GM19035 (cell line): ENCODE measurements at regions not wholly inside any gene's neighbourhood (a gene's known extent, or its start where the extent isn't known, plus 50 kb on each side); places are given as distances from the start of the nearest gene placed in this dataset.

Source experiments
- ATAC-seq: cut with Tn5 transposase; IDR thresholded peaks from one replicate; pipeline ENCODE4 v1.9.1; 2021; ENCODE audit not compliant: unreplicated experiment

GRCh38 chr2:41962922-41963622 lies 84.7 kb upstream of the PKDCC start:
- ATAC-seq, result no peak

DNA sequence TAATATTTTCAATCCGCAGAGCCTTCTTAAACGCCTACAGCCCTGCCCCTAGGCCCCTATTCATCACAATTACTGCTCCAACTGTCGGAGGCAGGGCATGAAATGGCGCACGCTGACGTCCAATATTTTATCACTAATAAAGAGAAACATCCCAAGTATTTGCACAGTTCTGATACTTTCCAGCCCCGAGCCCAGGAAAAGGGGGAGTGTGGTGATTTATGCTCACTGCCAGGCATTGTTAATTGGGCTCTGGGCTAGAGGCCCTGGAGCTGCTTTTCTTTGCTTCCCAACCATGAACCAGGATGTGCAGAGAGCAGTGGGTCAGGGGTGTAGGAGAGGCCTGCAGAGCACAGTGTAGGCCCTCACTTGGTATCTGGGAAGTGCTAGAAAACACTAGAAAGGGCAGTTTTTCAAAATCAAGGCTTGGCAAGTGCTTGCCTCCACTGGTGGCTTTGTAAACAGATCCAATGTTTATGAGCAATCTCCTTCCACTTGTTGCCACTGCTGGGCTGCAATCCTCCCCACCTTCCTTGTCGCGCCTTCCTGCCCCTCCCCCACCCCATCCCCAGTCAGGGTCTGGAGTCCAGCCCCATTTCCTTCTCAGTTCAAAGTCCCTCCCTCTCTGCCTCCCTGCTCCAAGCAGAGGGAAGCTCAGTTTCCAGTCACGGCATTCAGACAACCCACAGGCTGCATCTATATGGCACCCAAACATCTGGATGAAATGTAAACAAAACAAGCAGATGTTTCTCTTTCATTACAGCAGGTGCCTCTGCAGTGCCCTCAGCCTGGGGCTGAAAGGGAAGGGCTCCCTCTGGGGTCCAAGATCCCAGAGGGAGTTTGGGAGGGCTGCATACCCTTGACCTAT lies 83.9 kb upstream of the PKDCC start:
- ATAC-seq, result no peak

DNA sequence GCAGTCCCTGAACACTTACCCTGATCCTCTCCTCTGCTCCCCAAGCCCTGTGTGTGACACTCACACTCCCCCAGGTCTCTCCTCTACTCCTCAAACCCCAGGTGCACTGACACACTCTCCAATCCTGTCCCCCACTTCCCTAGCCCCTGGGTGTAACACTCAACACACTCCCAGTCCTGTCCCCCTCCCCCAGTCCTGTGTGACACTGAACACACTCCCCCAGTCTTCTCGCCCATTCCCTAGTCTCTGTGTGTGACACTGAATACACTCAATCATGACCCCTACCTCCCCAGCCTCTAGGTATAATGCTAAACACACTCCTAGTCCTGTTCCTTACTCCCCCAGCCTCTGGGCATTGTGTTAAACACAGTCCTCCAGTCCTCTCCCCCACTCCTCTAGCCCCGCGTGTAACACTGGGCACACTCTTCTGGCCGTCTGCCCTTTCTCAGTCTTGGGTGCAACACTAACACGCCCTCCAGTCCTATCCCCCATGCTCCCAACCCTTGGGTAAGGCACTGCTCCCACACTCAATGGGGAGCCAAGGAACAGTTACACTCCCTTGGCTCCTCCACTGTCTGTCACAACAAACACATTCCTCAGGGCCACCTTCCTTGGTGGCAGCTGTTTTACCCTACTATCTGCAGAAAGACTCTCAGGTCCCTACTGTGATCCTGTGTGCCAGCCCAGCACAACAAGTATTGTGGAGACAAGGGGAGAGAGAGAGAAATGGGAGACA lies 82.5 kb upstream of the PKDCC start:
- no peak for ATAC-seq

DNA sequence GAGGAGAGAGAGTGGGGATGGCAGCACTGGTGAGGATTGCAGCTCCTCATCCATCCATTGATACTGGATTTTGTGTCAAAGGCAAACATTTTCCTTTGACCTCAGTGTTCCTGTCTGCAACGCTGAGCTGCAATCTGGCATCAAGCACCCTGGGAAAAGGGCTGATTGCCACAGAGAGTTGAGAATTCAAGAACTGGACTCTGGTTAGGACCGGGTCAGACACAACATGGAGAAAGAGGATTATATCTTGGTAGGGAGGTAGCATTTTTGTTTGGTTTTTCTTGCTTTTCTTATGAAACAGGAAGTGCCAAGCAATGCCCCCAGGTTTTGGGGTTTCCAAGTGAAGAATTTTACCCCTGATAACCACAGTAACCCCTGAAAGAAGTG lies 81.9 kb upstream of the PKDCC start:
- ATAC-seq, result no peak

- ATAC-seq, result no peak
These were observed 81.4 kb upstream of the PKDCC start for GRCh38 chr2:41966431-41966893.

- ATAC-seq, result no peak
These were observed 80.9 kb upstream of the PKDCC start for GRCh38 chr2:41966920-41967319.

- ATAC-seq, result no peak
These were observed 80.2 kb upstream of the PKDCC start for GRCh38 chr2:41967476-41968181.

- ATAC-seq, result no peak
These were observed 79.6 kb upstream of the PKDCC start for GRCh38 chr2:41968182-41968578.

- ATAC-seq, result no peak
These were observed 76.7 kb upstream of the PKDCC start for GRCh38 chr2:41970988-41971660.

- ATAC-seq, result no peak
These were observed 75.6 kb upstream of the PKDCC start for GRCh38 chr2:41972179-41972578.

DNA sequence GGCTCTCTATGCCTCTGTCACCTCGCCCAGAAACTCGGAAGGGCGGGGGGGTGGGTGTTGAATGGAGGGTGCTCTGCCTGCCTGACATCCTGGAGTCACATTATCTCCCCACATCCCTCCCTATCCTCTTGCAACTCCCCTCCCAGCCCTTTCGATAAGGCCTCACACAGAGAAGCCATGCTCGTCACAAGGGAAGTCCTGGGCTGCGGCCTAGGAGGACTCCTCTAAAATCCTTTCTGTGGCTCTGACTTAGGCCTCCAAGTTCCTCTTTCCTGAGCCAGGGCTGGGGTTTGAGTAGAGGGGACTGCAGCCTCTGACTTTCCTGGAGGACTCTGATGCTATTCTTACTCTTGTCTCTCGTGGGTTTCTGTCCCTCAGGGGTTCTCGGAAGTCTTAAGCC lies 75.0 kb upstream of the PKDCC start:
- ATAC-seq, result no peak

DNA sequence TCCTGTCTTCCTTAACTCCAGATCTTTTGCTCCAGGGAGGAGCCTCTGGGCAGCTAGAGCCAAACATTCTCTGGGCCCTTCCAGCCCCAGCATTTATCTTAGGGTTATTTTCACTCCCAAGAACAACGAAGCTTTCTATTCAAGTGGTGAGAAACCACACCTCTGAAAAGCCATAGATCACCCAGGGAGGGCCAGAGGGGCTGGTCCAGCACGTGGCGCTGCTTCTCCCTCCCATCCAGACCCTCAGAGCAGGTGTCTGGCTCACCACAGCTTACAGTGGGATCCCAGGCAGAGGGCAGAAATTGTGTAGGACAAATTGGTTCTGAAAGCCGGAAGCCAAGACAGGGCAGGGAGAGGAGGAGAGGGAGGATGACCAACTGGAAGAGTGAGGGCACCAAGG lies 74.0 kb upstream of the PKDCC start:
- no peak for ATAC-seq

DNA sequence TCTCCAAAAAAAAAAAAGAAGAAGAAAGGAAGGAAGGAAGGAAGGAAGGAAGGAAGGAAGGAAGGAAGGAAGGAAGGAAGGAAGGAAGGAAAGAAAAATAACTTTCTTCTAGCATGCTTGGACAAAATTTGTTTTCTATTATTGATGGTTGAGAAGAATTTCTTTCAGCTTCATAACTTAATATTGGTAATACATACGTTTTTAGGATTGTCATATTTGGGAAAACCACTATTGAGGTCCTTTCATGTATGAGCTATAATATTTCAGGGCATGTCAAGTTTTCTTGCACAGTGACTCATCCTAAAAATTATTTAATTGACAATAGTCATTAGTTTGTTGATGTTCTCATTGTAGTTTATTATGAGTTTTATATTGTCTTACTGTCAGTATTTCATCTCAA lies 66.4 kb upstream of the PKDCC start:
- no peak for ATAC-seq

DNA sequence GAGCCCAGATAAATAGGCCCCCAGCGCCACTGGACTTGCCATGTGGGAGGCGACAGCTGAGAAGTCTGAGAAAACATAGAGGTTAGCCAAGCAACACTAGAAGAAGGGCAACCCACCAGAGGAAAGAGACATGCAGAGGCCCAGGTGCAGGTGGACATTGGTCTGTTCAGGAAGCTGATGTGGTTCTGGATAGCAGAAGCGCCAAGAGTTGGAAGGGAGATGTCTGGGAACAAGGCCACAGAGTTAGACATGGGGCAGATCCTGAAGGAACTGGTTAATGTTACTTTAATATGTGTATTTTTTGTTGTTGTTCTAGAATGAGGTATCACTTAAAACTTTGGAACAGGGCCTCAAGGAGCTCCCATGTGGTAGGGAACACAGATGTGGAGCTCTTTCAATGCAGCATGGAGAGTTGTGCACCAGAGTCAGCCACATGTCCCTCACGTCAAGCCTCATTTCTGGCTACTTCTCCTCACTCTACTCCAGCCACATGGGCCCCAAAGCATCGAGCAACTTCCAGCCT lies 62.2 kb upstream of the PKDCC start:
- ATAC-seq, result no peak

DNA sequence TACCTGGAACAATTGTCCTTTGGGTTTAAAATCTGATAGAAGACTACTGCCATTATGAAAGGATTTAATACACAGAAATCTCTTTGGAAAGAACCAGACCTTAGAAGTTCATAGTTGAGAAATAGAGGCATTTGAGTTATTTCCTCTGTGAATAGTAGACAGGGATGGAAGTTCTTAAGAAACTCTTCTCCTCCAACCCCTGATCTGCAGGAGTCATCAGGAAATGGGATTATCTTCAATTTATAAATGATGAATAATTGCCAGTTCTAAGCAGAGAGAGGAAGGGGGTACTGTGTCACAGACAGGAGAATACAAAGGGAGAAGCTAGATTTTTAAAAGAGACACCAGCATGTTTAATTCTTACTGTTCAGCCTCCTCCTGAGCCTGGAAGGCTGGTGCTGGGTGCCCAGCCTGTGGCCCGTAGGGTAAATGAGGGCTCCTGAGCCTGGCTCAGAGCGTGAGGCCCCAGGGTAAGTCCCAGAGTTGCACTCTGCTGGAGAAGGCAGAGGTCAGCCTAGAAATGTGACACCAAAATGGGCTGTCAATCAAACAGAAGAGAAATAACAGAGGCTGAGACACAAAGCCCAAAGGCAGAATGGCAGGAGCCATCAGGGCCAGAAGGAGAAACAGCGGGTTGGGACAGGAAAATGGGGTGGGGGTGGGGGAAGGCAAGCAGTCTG lies 58.2 kb upstream of the PKDCC start:
- no peak for ATAC-seq

DNA sequence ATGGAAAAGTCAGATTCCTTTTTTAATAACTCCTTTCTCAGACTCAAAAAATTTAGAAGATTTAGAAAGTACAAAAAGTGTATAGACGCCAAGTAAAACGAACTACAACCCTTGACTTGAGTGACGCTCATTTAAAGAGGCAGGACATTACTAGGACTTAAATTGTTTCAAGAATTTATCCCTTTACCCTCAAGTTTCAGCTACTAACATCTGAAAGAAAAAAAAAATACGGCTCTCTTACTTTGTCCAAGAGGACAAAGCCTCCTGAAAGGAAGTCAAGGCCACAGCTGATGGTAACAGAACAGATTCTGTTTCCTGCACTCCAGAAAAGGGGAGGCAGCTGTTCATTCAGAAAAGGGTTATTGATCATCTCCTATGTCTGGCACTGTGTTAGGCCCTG lies 57.6 kb upstream of the PKDCC start:
- no peak for ATAC-seq

DNA sequence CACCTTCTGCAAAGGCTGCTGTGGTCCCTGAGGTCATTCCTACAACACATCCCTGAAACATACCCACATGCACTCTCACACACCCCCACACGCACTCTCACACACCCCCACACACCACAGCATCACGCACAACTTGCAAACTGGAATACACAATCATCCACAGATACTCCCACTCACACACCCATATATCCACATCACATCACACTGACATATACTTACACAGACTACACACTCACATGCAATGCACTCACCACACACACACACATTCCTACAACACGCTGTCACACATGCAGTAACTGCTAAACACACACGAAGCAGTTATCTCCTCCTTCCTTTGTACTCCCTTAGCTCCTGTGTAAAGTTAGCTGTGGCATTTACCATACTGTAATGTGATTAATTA lies 57.1 kb upstream of the PKDCC start:
- no peak for ATAC-seq

- ATAC-seq, result no peak
These were observed 55.7 kb upstream of the PKDCC start for GRCh38 chr2:41992056-41992642.

DNA sequence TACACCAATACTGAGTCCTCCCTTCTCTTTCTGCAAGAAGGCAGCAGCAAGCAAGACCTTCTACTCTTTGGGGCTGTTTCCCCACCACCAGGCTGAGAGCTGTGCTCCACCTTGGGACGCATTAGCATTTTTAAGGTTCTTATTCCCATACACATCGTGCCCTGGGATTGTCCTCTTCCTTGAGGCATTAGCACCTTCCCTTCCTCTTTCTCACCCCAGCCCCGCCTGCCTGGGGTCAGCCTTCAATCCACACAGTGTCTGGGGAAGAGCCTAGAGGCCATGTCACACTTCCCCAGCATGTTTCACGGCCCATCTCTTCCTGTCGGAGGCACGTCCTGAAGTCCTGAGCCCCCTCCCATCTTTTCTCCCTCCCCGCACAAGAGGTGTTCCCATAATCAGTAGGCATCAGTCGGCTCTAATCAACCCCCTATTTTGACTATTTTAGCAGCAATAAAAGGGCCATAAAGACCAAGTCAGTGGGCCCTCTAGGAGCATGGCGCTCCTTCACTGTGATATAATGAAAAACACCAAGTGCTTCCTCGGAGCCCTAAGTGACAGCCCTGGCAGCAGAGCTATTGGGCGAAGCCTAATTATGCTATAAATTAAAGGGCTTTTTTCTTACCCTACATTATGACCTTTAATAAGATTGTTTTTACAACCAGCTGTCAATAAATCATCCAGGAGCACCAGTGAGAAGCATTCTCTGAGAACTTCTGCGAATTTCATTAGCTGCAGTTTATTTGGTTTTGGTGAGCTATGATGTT lies 55.0 kb upstream of the PKDCC start:
- no peak for ATAC-seq
